Parathyroid adenoma (tissue), 2 donors: ENCODE measurements at regions not wholly inside any gene's neighbourhood (a gene's known extent, or its start where the extent isn't known, plus 50 kb on each side); places are given as distances from the start of the nearest gene placed in this dataset.
"Not testable (repeated sequence)": the region's sequence is repeated elsewhere in the genome, so short reads cannot be mapped to it uniquely, and the experiment has no call there.

ENCODE experiments used
- H2AFZ ChIP-seq: fragments of 300-600 bp; sonication (generic); one replicate; pipeline ENCODE4 v1.7.0; 2017; ENCODE audit warnings: antibody characterized with exemption, mild to moderate bottlenecking
- H3K27ac ChIP-seq: fragments of 300-600 bp; sonication (generic); one replicate; pipeline ENCODE4 v1.7.0; 2017
- H3K27me3 ChIP-seq: fragments of 300-600 bp; sonication (generic); one replicate; pipeline ENCODE4 v1.7.0; 2017; ENCODE audit warnings: low read length; ENCODE audit not compliant: control insufficient read depth, insufficient read depth
- H3K36me3 ChIP-seq: fragments of 300-600 bp; sonication (generic); one replicate; pipeline ENCODE4 v1.7.0; 2017; ENCODE audit warnings: low read length; ENCODE audit not compliant: control insufficient read depth, insufficient read depth
- H3K4me1 ChIP-seq: fragments of 300-600 bp; sonication (generic); one replicate; pipeline ENCODE4 v1.7.0; 2017; ENCODE audit warnings: control low read depth
- H3K4me2 ChIP-seq: fragments of 300-600 bp; sonication (generic); one replicate; pipeline ENCODE4 v1.7.0; 2017; ENCODE audit warnings: low read length
- H3K4me3 ChIP-seq: fragments of 300-600 bp; sonication (generic); one replicate; pipeline ENCODE4 v1.7.0; 2017; ENCODE audit warnings: low read depth, low read length
- H3K79me2 ChIP-seq: fragments of 300-600 bp; sonication (generic); one replicate; pipeline ENCODE4 v1.7.0; 2017; ENCODE audit warnings: control low read depth
- H3K9ac ChIP-seq: fragments of 300-600 bp; sonication (generic); one replicate; pipeline ENCODE4 v1.7.0; 2017; ENCODE audit warnings: mild to moderate bottlenecking
- H3K9me3 ChIP-seq: fragments of 300-600 bp; sonication (generic); one replicate; pipeline ENCODE4 v1.7.0; 2017; ENCODE audit warnings: low read length; ENCODE audit not compliant: control insufficient read depth
- TF ChIP-seq, protein P1 (sequence below): fragments of 300-600 bp; sonication (generic); IDR thresholded peaks from one replicate; pipeline ENCODE4 v1.7.0; 2017; ENCODE audit warnings: antibody characterized with exemption, mild to moderate bottlenecking
- donor health status: primary hyperparathyroidism.

DNA sequence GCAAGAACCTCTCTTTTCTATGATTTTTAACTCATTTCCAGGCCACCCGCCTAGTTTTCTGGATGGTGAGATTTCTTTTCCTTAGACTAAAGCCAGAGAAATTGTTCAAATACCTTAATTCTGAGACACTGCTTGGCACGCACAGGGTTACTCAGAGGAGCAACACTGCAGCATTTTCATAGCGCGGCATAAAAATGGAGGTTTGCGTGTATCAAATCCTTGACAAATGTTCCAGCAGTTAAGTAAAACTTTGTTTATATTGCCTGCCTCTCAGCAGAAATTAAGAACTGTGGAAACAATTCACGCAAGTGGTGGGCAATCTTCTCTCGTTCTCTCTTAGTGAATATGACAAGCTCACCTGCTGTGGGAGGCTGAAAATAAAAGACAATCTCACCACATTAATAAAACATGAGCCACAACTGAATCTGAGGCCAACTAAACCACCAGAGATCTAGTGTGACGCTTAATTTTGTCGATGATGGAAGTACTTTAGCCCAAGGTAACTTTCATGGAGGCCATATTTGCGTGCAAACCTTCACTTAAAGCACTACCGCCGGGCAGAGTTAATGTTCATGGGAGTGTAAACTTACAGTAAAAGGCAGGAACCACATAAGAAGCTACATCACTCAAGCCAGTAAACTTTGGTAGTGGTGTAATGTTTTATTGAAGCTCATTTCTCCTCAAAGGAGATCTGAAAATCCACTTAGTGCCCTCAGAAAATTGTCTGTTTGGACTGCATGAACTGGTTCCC lies 894.8 kb upstream of the EPHA5 start:
- H3K4me1 ChIP-seq = no peaks in the 10 kb centered on the region

DNA sequence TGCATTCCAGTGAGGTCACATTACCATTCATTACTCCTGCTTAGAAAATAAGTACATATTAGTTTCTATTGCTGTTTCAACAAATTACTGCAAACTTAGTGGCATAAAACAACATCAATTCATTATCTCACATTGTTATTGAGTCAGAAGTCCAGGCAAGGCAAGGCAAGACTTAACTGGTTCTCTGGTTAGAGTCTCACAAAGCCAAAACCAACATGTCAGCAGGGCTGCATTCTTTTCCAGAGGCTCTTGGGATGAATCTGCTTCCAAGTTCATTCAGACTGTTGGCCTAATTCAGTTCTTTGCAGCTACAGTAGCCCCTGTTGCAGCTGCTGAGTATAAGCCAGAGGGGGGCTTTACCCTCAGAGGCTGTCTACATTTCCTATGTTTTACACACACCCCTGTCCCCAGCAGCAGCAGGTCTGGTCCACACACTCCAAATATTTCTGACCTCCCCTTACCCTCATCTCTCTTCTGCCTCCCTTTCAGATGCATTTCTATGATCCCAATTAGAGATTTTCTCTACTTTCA lies 892.1 kb upstream of the EPHA5 start:
- TF ChIP-seq, protein P1, sequence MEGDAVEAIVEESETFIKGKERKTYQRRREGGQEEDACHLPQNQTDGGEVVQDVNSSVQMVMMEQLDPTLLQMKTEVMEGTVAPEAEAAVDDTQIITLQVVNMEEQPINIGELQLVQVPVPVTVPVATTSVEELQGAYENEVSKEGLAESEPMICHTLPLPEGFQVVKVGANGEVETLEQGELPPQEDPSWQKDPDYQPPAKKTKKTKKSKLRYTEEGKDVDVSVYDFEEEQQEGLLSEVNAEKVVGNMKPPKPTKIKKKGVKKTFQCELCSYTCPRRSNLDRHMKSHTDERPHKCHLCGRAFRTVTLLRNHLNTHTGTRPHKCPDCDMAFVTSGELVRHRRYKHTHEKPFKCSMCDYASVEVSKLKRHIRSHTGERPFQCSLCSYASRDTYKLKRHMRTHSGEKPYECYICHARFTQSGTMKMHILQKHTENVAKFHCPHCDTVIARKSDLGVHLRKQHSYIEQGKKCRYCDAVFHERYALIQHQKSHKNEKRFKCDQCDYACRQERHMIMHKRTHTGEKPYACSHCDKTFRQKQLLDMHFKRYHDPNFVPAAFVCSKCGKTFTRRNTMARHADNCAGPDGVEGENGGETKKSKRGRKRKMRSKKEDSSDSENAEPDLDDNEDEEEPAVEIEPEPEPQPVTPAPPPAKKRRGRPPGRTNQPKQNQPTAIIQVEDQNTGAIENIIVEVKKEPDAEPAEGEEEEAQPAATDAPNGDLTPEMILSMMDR = no peak

More for the DNA sequence above, 894.8 kb upstream of the EPHA5 start:
- Histone ChIP-seq H3K36me3 (no peaks in the 10 kb centered on the region), H3K4me2 (no peak overlapping the region), H3K4me3 (no peak overlapping the region), H3K79me2 (no peaks in the 10 kb centered on the region), H3K27me3 (no peaks in the 10 kb centered on the region), H3K9me3 (no peaks in the 10 kb centered on the region), H3K27ac (no peak overlapping the region), H3K9ac (no peak overlapping the region), H2AFZ (no peak overlapping the region)
- TF ChIP-seq, protein P1 = no peak

DNA sequence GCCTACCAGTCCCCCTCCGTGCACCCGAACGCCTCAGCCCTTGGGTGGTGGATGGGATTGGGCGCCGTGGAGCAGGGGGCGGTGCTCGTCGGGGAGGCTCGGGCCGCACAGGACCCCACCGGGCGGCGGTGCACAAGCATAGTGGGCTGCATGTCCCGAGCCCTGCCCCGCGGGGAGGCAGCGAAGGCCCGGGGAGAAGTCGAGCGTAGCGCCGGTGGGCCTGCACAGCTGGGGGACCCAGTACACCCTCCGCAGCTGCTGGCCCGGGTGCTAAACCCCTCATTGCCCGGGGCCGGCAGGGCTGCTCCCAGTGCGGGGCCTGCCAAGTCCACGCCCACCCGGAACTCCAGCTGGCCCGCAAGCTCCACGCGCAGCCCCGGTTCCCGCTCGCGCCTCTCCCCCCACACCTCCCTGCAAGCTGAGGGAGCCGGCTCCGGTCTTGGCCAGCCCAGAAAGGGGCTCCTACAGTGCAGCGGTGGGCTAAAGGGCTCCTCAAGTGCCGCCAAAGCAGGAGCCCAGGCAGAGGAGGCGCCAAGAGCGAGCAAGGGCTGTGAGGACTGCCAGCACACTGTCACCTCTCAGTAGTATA lies 891.3 kb upstream of the EPHA5 start:
- H3K9me3 ChIP-seq, H3K4me3 ChIP-seq, H3K4me2 ChIP-seq, H3K4me1 ChIP-seq, H3K79me2 ChIP-seq, H3K27ac ChIP-seq, H3K27me3 ChIP-seq, H3K9ac ChIP-seq, H2AFZ ChIP-seq, H3K36me3 ChIP-seq: not testable (repeated sequence)

More for the DNA sequence above, 892.1 kb upstream of the EPHA5 start:
- Histone ChIP-seq H3K27me3 (no peaks in the 10 kb centered on the region), H2AFZ (no peak overlapping the region), H3K27ac (no peak overlapping the region), H3K4me2 (no peak overlapping the region), H3K9ac (no peak overlapping the region), H3K79me2 (no peaks in the 10 kb centered on the region), H3K4me3 (no peak overlapping the region), H3K4me1 (no peaks in the 10 kb centered on the region), H3K9me3 (no peaks in the 10 kb centered on the region), H3K36me3 (no peaks in the 10 kb centered on the region)

DNA sequence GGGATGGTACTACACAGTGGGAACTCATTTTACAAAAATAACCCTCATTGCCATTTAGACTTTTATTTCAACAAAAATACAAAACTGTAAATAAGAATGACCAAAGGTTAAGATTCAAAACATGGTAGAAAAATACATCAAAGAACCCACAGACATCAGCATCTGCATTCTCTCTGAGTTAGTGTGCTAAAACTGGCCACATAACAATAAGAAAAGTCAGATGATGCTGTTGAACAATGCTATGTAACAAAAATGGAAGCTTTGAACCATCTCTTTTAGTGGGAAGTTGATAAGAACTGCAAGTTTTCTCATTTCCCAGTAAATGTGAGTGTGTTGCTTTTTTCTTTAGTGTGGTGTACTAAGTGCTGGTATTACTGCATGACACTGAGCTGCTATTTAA lies 888.4 kb upstream of the EPHA5 start:
- Histone ChIP-seq H3K9ac (no peak overlapping the region), H3K9me3 (no peaks in the 10 kb centered on the region), H3K4me3 (no peak overlapping the region), H3K36me3 (no peaks in the 10 kb centered on the region), H3K79me2 (no peaks in the 10 kb centered on the region), H3K27me3 (no peaks in the 10 kb centered on the region), H2AFZ (no peak overlapping the region), H3K4me1 (no peaks in the 10 kb centered on the region), H3K4me2 (no peak overlapping the region), H3K27ac (no peak overlapping the region)
- TF ChIP-seq, protein P1 = no peak

DNA sequence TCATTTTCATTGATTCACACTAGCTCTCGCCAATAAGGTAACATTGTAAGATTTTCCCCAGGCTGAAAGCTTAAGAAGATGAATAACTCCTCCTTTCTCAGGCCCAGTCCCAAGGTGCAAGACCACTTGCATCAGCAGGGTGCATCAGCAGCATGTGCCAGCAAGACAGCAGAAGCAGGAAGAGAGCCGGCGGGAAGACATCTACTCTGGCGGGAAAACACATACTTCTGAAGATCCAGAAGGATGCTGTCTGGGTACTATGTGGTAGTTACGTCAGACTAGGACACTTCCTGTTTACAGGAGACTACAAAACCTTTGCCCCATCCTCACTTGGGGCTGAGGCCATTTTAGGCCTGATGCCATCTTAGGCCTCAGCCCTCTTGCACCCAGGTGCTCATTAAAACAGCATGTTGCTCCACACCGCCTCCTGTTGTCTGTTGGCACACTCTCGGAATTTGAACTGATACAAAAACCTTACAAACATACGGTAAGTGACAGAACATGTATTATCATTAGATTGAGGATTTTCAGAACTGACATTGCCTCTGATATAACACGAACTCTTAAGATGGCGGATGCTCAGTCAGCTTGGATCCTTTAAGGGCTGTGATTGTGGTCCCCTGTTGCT lies 886.5 kb upstream of the EPHA5 start:
- no peak overlapping the region for H3K4me3 ChIP-seq
- no peak overlapping the region for H3K27ac ChIP-seq
- H3K9ac ChIP-seq = no peak overlapping the region
- no peaks in the 10 kb centered on the region for H3K79me2 ChIP-seq
- no peaks in the 10 kb centered on the region for H3K4me1 ChIP-seq
- no peak overlapping the region for H2AFZ ChIP-seq
- H3K9me3 ChIP-seq = no peaks in the 10 kb centered on the region
- H3K36me3 ChIP-seq = no peaks in the 10 kb centered on the region
- H3K4me2 ChIP-seq = no peak overlapping the region
- TF ChIP-seq, protein P1 = no peak
- H3K27me3 ChIP-seq = no peaks in the 10 kb centered on the region
